ENCODE measurements at regions not wholly inside any gene's neighbourhood (a gene's known extent, or its start where the extent isn't known, plus 50 kb on each side); places are given as distances from the start of the nearest gene placed in this dataset.

DNA sequence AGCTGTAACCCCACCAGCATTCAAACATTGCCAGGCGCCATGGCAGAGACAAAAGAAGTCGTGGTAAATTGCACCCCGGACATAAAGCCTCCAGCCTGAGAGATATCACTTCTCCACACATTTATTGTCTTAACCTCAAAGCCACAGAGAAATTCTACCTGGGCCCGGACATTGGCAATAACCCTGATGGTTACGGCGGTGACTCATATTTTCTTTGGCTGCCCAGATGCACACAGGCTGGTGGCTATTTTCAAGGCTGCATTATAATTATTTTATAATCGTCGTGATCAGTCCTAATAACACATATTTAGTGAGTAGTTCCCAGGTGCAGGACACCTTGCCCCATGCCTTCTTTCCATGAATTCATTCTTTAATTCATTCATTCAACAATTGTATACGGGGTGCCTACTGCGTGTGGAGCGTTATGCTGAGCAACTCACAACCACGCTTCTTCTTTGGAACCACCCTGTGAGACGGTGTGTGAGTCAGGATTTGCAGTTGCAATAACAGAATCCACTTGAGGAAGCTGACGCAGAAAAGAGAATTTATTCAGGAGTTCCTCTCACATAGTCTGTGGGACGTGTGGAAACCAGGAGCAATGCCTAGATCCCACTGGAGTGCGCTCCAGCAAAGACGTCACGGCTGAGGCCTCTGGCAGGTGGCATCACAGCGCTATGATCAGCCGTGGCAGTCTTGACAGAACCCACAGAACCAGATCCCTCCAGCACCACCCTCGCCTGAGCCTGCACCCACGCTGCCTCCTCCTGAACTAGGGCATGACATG lies 245.7 kb downstream of the FOXL1 start:
- Histone ChIP-seq H3K4me3 (ENCODE audit: low read depth, low read length, poor library complexity, severe bottlenecking) (no peak overlapping the region), H3K36me3 (ENCODE audit: insufficient read depth, low read length, poor library complexity, severe bottlenecking) (no peaks in the 10 kb centered on the region), H3K27ac (ENCODE audit: low read depth, low read length, poor library complexity, severe bottlenecking) (no peak overlapping the region), H3K4me1 (ENCODE audit: insufficient read depth, low read length, poor library complexity, severe bottlenecking) (no peaks in the 10 kb centered on the region), H3K27me3 (replicated peaks; ENCODE audit: insufficient read depth, low read depth, low read length, poor library complexity) (peaks cover 55% of the 10 kb centered on the region), H3K9me3 (ENCODE audit: low read depth, low read length, poor library complexity, severe bottlenecking) (no peaks in the 10 kb centered on the region)
- TF ChIP-seq CTCF (conservative IDR thresholded peaks at IDR 0.05; ENCODE audit: low read depth, low read length) (no peak), EZH2 (IDR thresholded peaks at IDR 0.05; ENCODE audit: borderline replicate concordance, low read depth, low read length, poor library complexity, severe bottlenecking) (no peak)
- no peak for DNase-seq (ENCODE audit: low spot score)
- CTCF ChIA-PET, result no interaction called here
- POLR2A ChIA-PET (ENCODE audit: low non-redundant PET), result no interaction called here
- no TSS peak for BruUV-seq (replicated peaks)
- intact Hi-C loops (cut with micrococcal nuclease; ENCODE audit: unreplicated experiment), result no loop called here

GRCh38 chr16:86824751-86825296 lies 246.5 kb downstream of the FOXL1 start:
- no peak for DNase-seq (ENCODE audit: low spot score)
- no peak for TF ChIP-seq EZH2 (IDR thresholded peaks at IDR 0.05; ENCODE audit: borderline replicate concordance, low read depth, low read length, poor library complexity, severe bottlenecking)
- no peak for TF ChIP-seq CTCF (conservative IDR thresholded peaks at IDR 0.05; ENCODE audit: low read depth, low read length)
- Histone ChIP-seq H3K27ac (ENCODE audit: low read depth, low read length, poor library complexity, severe bottlenecking) (no peak overlapping the region), H3K27me3 (replicated peaks; ENCODE audit: insufficient read depth, low read depth, low read length, poor library complexity) (peaks cover 59% of the 10 kb centered on the region), H3K9me3 (ENCODE audit: low read depth, low read length, poor library complexity, severe bottlenecking) (no peaks in the 10 kb centered on the region), H3K4me3 (ENCODE audit: low read depth, low read length, poor library complexity, severe bottlenecking) (no peak overlapping the region), H3K4me1 (ENCODE audit: insufficient read depth, low read length, poor library complexity, severe bottlenecking) (no peaks in the 10 kb centered on the region), H3K36me3 (ENCODE audit: insufficient read depth, low read length, poor library complexity, severe bottlenecking) (no peaks in the 10 kb centered on the region)
- ChIA-PET CTCF (no interaction called here), POLR2A (ENCODE audit: low non-redundant PET) (no interaction called here)
- intact Hi-C loops (cut with micrococcal nuclease; ENCODE audit: unreplicated experiment), result no loop called here
- BruUV-seq (replicated peaks), result no TSS peak

- TF ChIP-seq EZH2 (IDR thresholded peaks at IDR 0.05; ENCODE audit: borderline replicate concordance, low read depth, low read length, poor library complexity, severe bottlenecking) (no peak), CTCF (conservative IDR thresholded peaks at IDR 0.05; ENCODE audit: low read depth, low read length) (no peak)
- ChIA-PET POLR2A (ENCODE audit: low non-redundant PET) (no interaction called here), CTCF (no interaction called here)
- H3K4me3 ChIP-seq (ENCODE audit: low read depth, low read length, poor library complexity, severe bottlenecking), result no peak overlapping the region
- no peak for DNase-seq (ENCODE audit: low spot score)
- peaks cover 63% of the 10 kb centered on the region for H3K27me3 ChIP-seq (replicated peaks; ENCODE audit: insufficient read depth, low read depth, low read length, poor library complexity)
- no peaks in the 10 kb centered on the region for H3K9me3 ChIP-seq (ENCODE audit: low read depth, low read length, poor library complexity, severe bottlenecking)
- intact Hi-C loops (cut with micrococcal nuclease; ENCODE audit: unreplicated experiment), result no loop called here
- BruUV-seq (replicated peaks), result no TSS peak
- no peak overlapping the region for H3K27ac ChIP-seq (ENCODE audit: low read depth, low read length, poor library complexity, severe bottlenecking)
- no peaks in the 10 kb centered on the region for H3K4me1 ChIP-seq (ENCODE audit: insufficient read depth, low read length, poor library complexity, severe bottlenecking)
- H3K36me3 ChIP-seq (ENCODE audit: insufficient read depth, low read length, poor library complexity, severe bottlenecking), result no peaks in the 10 kb centered on the region
Measured at GRCh38 chr16:86825631-86826030, 247.3 kb downstream of the FOXL1 start.
